Activated naive CD8-positive, alpha-beta T cell (primary cell): ENCODE measurements at regions not wholly inside any gene's neighbourhood (a gene's known extent, or its start where the extent isn't known, plus 50 kb on each side); places are given as distances from the start of the nearest gene placed in this dataset.

ENCODE experiments used
- H3K27ac Mint-ChIP-seq: one replicate; pipeline ENCODE4 v1.8.0; 2021; ENCODE audit warnings: mixed read lengths
- H3K27me3 Mint-ChIP-seq: one replicate; pipeline ENCODE4 v1.8.0; 2021; ENCODE audit warnings: mixed read lengths
- H3K36me3 Mint-ChIP-seq: one replicate; pipeline ENCODE4 v1.8.0; 2021; ENCODE audit warnings: mixed read lengths
- H3K4me1 Mint-ChIP-seq: one replicate; pipeline ENCODE4 v1.8.0; 2021; ENCODE audit warnings: low read depth, mixed read lengths
- H3K4me3 Mint-ChIP-seq: one replicate; pipeline ENCODE4 v1.8.0; 2021; ENCODE audit warnings: mild to moderate bottlenecking, mixed read lengths
- H3K9me3 Mint-ChIP-seq: one replicate; pipeline ENCODE4 v1.8.0; 2021; ENCODE audit warnings: low read depth, mixed read lengths

GRCh38 chr10:14389981-14390590 lies 59.4 kb upstream of the FRMD4A start:
- Mint-ChIP-seq H3K36me3 (peaks cover 15% of the 10 kb centered on the region), H3K4me3 (peak overlapping the region; percentile 63), H3K27ac (peak overlapping the region; percentile 90)

GRCh38 chr10:14385596-14386593 lies 55.2 kb upstream of the FRMD4A start:
- peak overlapping the region; percentile 79 for H3K27ac Mint-ChIP-seq
- peaks cover 79% of the 10 kb centered on the region for H3K4me1 Mint-ChIP-seq
- H3K27me3 Mint-ChIP-seq, result peaks cover 4% of the 10 kb centered on the region
- H3K9me3 Mint-ChIP-seq, result peaks cover 5% of the 10 kb centered on the region
- peak overlapping the region; percentile 25 for H3K4me3 Mint-ChIP-seq
- H3K36me3 Mint-ChIP-seq, result peaks cover 13% of the 10 kb centered on the region

More at GRCh38 chr10:14389981-14390590, 59.4 kb upstream of the FRMD4A start:
- H3K27me3 Mint-ChIP-seq, result peaks cover 4% of the 10 kb centered on the region
- peaks cover 46% of the 10 kb centered on the region for H3K4me1 Mint-ChIP-seq
- peaks cover 5% of the 10 kb centered on the region for H3K9me3 Mint-ChIP-seq

- Mint-ChIP-seq H3K27me3 (peaks cover 4% of the 10 kb centered on the region), H3K27ac (peak overlapping the region; percentile 79), H3K36me3 (peaks cover 11% of the 10 kb centered on the region), H3K4me3 (peak overlapping the region; percentile 25), H3K9me3 (peaks cover 3% of the 10 kb centered on the region), H3K4me1 (peaks cover 69% of the 10 kb centered on the region)
Measured at GRCh38 chr10:14384915-14385314, 54.2 kb upstream of the FRMD4A start.

- Mint-ChIP-seq H3K9me3 (no peaks in the 10 kb centered on the region), H3K27ac (peak overlapping the region; percentile 79), H3K36me3 (peaks cover 7% of the 10 kb centered on the region), H3K27me3 (peaks cover 4% of the 10 kb centered on the region), H3K4me3 (peak overlapping the region; percentile 18), H3K4me1 (peaks cover 62% of the 10 kb centered on the region)
Measured at GRCh38 chr10:14384116-14384730, 53.5 kb upstream of the FRMD4A start.

GRCh38 chr10:14383266-14383665 lies 52.5 kb upstream of the FRMD4A start:
- Mint-ChIP-seq H3K27ac (peak overlapping the region; percentile 79), H3K36me3 (peaks cover 5% of the 10 kb centered on the region), H3K4me3 (no peak overlapping the region), H3K4me1 (peaks cover 58% of the 10 kb centered on the region), H3K9me3 (no peaks in the 10 kb centered on the region), H3K27me3 (peaks cover 2% of the 10 kb centered on the region)

- no peaks in the 10 kb centered on the region for H3K27me3 Mint-ChIP-seq
- no peak overlapping the region for H3K4me3 Mint-ChIP-seq
- peaks cover 60% of the 10 kb centered on the region for H3K4me1 Mint-ChIP-seq
- peaks cover 4% of the 10 kb centered on the region for H3K36me3 Mint-ChIP-seq
- no peaks in the 10 kb centered on the region for H3K9me3 Mint-ChIP-seq
- peak overlapping the region; percentile 91 for H3K27ac Mint-ChIP-seq
Measured at GRCh38 chr10:14382531-14382930, 51.8 kb upstream of the FRMD4A start.

- no peaks in the 10 kb centered on the region for H3K9me3 Mint-ChIP-seq
- H3K4me3 Mint-ChIP-seq, result peak overlapping the region; percentile 61
- H3K4me1 Mint-ChIP-seq, result peaks cover 60% of the 10 kb centered on the region
- H3K36me3 Mint-ChIP-seq, result peaks cover 4% of the 10 kb centered on the region
- H3K27ac Mint-ChIP-seq, result peak overlapping the region; percentile 91
- no peaks in the 10 kb centered on the region for H3K27me3 Mint-ChIP-seq
Measured at GRCh38 chr10:14382022-14382421, 51.3 kb upstream of the FRMD4A start.

- Mint-ChIP-seq H3K4me1 (peaks cover 56% of the 10 kb centered on the region), H3K9me3 (no peaks in the 10 kb centered on the region), H3K36me3 (peaks cover 4% of the 10 kb centered on the region), H3K27ac (peak overlapping the region; percentile 91), H3K27me3 (no peaks in the 10 kb centered on the region), H3K4me3 (peak overlapping the region; percentile 61)
Measured at GRCh38 chr10:14381475-14381874, 50.8 kb upstream of the FRMD4A start.

GRCh38 chr10:14380746-14381145 lies 50.0 kb upstream of the FRMD4A start:
- H3K27me3 Mint-ChIP-seq, result no peaks in the 10 kb centered on the region
- H3K4me3 Mint-ChIP-seq, result no peak overlapping the region
- H3K36me3 Mint-ChIP-seq, result peaks cover 4% of the 10 kb centered on the region
- no peak overlapping the region for H3K27ac Mint-ChIP-seq
- no peaks in the 10 kb centered on the region for H3K9me3 Mint-ChIP-seq
- peaks cover 48% of the 10 kb centered on the region for H3K4me1 Mint-ChIP-seq
